DND-41 (cell line): ENCODE measurements at regions not wholly inside any gene's neighbourhood (a gene's known extent, or its start where the extent isn't known, plus 50 kb on each side); places are given as distances from the start of the nearest gene placed in this dataset.

Experiments
- EZH2 ChIP-seq: IDR thresholded peaks from 3 replicates; pipeline ENCODE4 v1.6.1; 2012; ENCODE audit warnings: borderline replicate concordance, low read depth, mild to moderate bottlenecking, moderate library complexity, low read length, inconsistent platforms; ENCODE audit not compliant: severe bottlenecking
- TF ChIP-seq, protein P1 (sequence below): IDR thresholded peaks from 2 replicates; pipeline ENCODE4 v1.5.1; 2012; ENCODE audit warnings: borderline replicate concordance, low read length, moderate library complexity, mild to moderate bottlenecking; ENCODE audit not compliant: poor library complexity, severe bottlenecking; ENCODE audit errors: extremely low read depth

DNA sequence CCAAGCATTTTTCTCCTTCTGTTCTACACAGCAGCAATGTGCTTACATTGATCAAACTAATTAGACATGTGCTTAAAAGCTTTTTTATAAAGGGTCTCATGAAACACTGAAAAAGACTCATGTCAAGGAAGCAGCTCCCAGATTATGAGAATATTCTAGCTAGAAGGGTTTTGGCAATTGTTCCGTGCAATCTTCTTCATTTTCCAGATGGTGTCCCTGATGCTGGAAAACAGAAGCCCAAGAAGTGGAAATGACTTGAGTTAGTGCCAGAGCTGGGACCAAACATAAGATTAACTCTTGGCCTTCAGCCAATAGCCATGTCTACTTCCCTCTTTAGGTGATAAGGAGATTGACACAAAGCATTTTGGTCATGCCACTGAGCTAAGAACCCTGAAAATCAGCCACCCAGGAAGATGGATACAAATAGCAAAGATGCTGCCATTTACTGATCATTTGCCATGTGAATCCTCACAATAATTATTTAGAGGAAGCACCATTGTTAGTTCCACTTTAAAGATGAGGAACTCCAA is 110.8 kb downstream of the MATN1 start:
- TF ChIP-seq, protein P1, sequence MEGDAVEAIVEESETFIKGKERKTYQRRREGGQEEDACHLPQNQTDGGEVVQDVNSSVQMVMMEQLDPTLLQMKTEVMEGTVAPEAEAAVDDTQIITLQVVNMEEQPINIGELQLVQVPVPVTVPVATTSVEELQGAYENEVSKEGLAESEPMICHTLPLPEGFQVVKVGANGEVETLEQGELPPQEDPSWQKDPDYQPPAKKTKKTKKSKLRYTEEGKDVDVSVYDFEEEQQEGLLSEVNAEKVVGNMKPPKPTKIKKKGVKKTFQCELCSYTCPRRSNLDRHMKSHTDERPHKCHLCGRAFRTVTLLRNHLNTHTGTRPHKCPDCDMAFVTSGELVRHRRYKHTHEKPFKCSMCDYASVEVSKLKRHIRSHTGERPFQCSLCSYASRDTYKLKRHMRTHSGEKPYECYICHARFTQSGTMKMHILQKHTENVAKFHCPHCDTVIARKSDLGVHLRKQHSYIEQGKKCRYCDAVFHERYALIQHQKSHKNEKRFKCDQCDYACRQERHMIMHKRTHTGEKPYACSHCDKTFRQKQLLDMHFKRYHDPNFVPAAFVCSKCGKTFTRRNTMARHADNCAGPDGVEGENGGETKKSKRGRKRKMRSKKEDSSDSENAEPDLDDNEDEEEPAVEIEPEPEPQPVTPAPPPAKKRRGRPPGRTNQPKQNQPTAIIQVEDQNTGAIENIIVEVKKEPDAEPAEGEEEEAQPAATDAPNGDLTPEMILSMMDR = no peak
- no peak for TF ChIP-seq EZH2
